ENCODE measurements at regions not wholly inside any gene's neighbourhood (a gene's known extent, or its start where the extent isn't known, plus 50 kb on each side); places are given as distances from the start of the nearest gene placed in this dataset.
A peak's percentile ranks its signal among the peaks of the same experiment; 100 is the strongest.

GRCh38 chr3:34544136-34544535 is 745.7 kb downstream of the PDCD6IP start:
- DNase-seq (no peak), ATAC-seq (no peak)
- H3K4me3 ChIP-seq, result no peak overlapping the region
- intact Hi-C loops (cut with DNase I), result no loop called here
- 72 to 86% methylated on average over 4 of the region's 4 CpGs for WGBS, 2 donors
- TF ChIP-seq CTCF (IDR thresholded peaks at IDR 0.05), result no peak
- H3K4me1 ChIP-seq, result no peaks in the 10 kb centered on the region
- H3K9me3 ChIP-seq, result no peaks in the 10 kb centered on the region
- H3K36me3 ChIP-seq, result no peaks in the 10 kb centered on the region
- peaks cover 0 to 6% (median 0%) of the 10 kb centered on the region in 7 donors for H3K27me3 ChIP-seq
- no peak overlapping the region for H3K27ac ChIP-seq

- H3K27me3 ChIP-seq, result peaks cover 0 to 6% (median 0%) of the 10 kb centered on the region in 7 donors
- intact Hi-C loops (cut with DNase I), result no loop called here
- no peaks in the 10 kb centered on the region for H3K36me3 ChIP-seq
- TF ChIP-seq CTCF (IDR thresholded peaks at IDR 0.05), result no peak
- ATAC-seq (no peak), DNase-seq (no peak)
- no peak overlapping the region for H3K27ac ChIP-seq
- H3K4me1 ChIP-seq, result no peaks in the 10 kb centered on the region
- H3K9me3 ChIP-seq, result no peaks in the 10 kb centered on the region
- WGBS, 2 donors, result 85 to 89% methylated on average over 2 of the region's 2 CpGs
- H3K4me3 ChIP-seq, result no peak overlapping the region
Observed at GRCh38 chr3:34547297-34547920, 749.0 kb downstream of the PDCD6IP start.

GRCh38 chr3:34567266-34567665 is 768.8 kb downstream of the PDCD6IP start:
- peak overlapping the region in 1 of 10 donors; percentile 58 for H3K27ac ChIP-seq
- peaks cover 0 to 40% (median 20%) of the 10 kb centered on the region in 11 donors for H3K9me3 ChIP-seq
- ATAC-seq (peak in 2 of 8 donors; percentile 37 to 64), DNase-seq (no peak)
- peaks cover 0 to 2% (median 0%) of the 10 kb centered on the region in 7 donors for H3K27me3 ChIP-seq
- H3K4me3 ChIP-seq, result no peak overlapping the region
- H3K36me3 ChIP-seq, result no peaks in the 10 kb centered on the region
- intact Hi-C loops (cut with DNase I), result no loop called here
- H3K4me1 ChIP-seq, result no peaks in the 10 kb centered on the region
- 11 to 29% methylated on average over 1 of the region's 1 CpG for WGBS, 2 donors
- TF ChIP-seq CTCF (IDR thresholded peaks at IDR 0.05), result no peak

GRCh38 chr3:34568766-34569165 is 770.3 kb downstream of the PDCD6IP start:
- peak in 1 of 2 donors; percentile 21 for DNase-seq
- peaks cover 0 to 27% (median 10%) of the 10 kb centered on the region in 11 donors for H3K9me3 ChIP-seq
- no peak overlapping the region for H3K4me3 ChIP-seq
- WGBS, 2 donors, result 29 to 31% methylated on average over 4 of the region's 4 CpGs
- ATAC-seq, result peak in 2 of 8 donors; percentile 46 to 71
- intact Hi-C loops (cut with DNase I), result no loop called here
- H3K27ac ChIP-seq, result peak overlapping the region in 1 of 10 donors; percentile 58
- H3K36me3 ChIP-seq, result no peaks in the 10 kb centered on the region
- H3K27me3 ChIP-seq, result peaks cover 0 to 2% (median 0%) of the 10 kb centered on the region in 7 donors
- H3K4me1 ChIP-seq, result no peaks in the 10 kb centered on the region
- TF ChIP-seq CTCF (IDR thresholded peaks at IDR 0.05), result no peak

Measured in heart right ventricle (tissue), 16 donors.